H1 (cell line): ENCODE measurements at regions not wholly inside any gene's neighbourhood (a gene's known extent, or its start where the extent isn't known, plus 50 kb on each side); places are given as distances from the start of the nearest gene placed in this dataset.

Experiments used
- MAFK ChIP-seq: IDR thresholded peaks from 2 replicates; pipeline ENCODE4 v1.6.1; 2012; ENCODE audit warnings: low read depth, mild to moderate bottlenecking, improper control_type of control experiment, low read length
- TAF7 ChIP-seq: optimal IDR thresholded peaks from 2 replicates; pipeline ENCODE3; 2011; ENCODE audit warnings: low read depth, mild to moderate bottlenecking, inconsistent platforms, low read length, moderate library complexity, borderline replicate concordance
- TF ChIP-seq, protein P1 (sequence below), 3 experiments: IDR thresholded peaks; 1 replicate in 2 of 3; 2 replicates in 1 of 3; pipeline versions ENCODE4 v1.5.1 to v1.6.1; 2011; ENCODE audit warnings: low read length in 3 of 3, mild to moderate bottlenecking in 3 of 3, inconsistent platforms in 2 of 3, low read depth in 1 of 3, moderate library complexity in 1 of 3; ENCODE audit not compliant: insufficient read depth in 1 of 3; ENCODE audit errors: control extremely low read depth in 1 of 3

GRCh38 chr9:85452841-85453240 is 288.9 kb downstream of the AGTPBP1 start (continued):
- TF ChIP-seq, protein P1, sequence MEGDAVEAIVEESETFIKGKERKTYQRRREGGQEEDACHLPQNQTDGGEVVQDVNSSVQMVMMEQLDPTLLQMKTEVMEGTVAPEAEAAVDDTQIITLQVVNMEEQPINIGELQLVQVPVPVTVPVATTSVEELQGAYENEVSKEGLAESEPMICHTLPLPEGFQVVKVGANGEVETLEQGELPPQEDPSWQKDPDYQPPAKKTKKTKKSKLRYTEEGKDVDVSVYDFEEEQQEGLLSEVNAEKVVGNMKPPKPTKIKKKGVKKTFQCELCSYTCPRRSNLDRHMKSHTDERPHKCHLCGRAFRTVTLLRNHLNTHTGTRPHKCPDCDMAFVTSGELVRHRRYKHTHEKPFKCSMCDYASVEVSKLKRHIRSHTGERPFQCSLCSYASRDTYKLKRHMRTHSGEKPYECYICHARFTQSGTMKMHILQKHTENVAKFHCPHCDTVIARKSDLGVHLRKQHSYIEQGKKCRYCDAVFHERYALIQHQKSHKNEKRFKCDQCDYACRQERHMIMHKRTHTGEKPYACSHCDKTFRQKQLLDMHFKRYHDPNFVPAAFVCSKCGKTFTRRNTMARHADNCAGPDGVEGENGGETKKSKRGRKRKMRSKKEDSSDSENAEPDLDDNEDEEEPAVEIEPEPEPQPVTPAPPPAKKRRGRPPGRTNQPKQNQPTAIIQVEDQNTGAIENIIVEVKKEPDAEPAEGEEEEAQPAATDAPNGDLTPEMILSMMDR (IDR thresholded peaks at IDR 0.05; ENCODE audit: control extremely low read depth in 1 of 3, insufficient read depth in 1 of 3, low read depth in 1 of 3, low read length in 3 of 3), result no peak
- TF ChIP-seq MAFK (no peak), TAF7 (no peak)
